ENCODE measurements at regions not wholly inside any gene's neighbourhood (a gene's known extent, or its start where the extent isn't known, plus 50 kb on each side); places are given as distances from the start of the nearest gene placed in this dataset.

GRCh38 chr4:180789929-180790328, 1453.3 kb upstream of the TENM3 start:
- H3K4me1 ChIP-seq (ENCODE audit: control insufficient read depth, insufficient read depth, low read length) = no peaks in the 10 kb centered on the region
- no peak overlapping the region for H3K4me3 ChIP-seq (ENCODE audit: low read length)
- no peaks in the 10 kb centered on the region for H3K9me3 ChIP-seq (replicated peaks; ENCODE audit: low read length)
- no peak overlapping the region for H3K4me2 ChIP-seq (ENCODE audit: low read length)
- H3K9ac ChIP-seq (ENCODE audit: low read depth, low read length) = no peak overlapping the region
- H3K27me3 ChIP-seq (ENCODE audit: control insufficient read depth, insufficient read depth, low read length) = no peaks in the 10 kb centered on the region
- H3K36me3 ChIP-seq (ENCODE audit: insufficient read depth, low read length) = no peaks in the 10 kb centered on the region

DNA sequence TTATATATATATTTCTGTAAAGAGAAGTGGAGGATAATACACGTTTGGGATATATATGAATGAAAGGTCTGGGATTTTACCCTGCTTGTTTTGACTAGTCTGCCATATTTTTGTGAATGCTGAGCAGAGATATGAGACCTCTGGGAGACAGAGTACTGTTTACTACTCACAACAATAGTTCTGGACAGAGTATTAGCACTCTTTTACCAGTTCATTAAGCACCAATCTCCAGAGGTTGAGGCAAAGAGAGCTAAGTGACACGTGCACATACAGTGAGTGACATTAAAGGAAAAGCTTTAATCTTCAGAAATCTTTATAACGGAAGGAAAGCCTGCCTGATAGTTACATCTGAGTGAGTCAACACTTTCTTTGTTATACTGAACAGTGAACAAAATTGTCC, 1452.7 kb upstream of the TENM3 start:
- H3K4me3 ChIP-seq (ENCODE audit: low read length) = no peak overlapping the region
- no peaks in the 10 kb centered on the region for H3K36me3 ChIP-seq (ENCODE audit: insufficient read depth, low read length)
- H3K9ac ChIP-seq (ENCODE audit: low read depth, low read length) = no peak overlapping the region
- no peaks in the 10 kb centered on the region for H3K9me3 ChIP-seq (replicated peaks; ENCODE audit: low read length)
- H3K4me1 ChIP-seq (ENCODE audit: control insufficient read depth, insufficient read depth, low read length) = no peaks in the 10 kb centered on the region
- H3K4me2 ChIP-seq (ENCODE audit: low read length) = no peak overlapping the region
- no peaks in the 10 kb centered on the region for H3K27me3 ChIP-seq (ENCODE audit: control insufficient read depth, insufficient read depth, low read length)

DNA sequence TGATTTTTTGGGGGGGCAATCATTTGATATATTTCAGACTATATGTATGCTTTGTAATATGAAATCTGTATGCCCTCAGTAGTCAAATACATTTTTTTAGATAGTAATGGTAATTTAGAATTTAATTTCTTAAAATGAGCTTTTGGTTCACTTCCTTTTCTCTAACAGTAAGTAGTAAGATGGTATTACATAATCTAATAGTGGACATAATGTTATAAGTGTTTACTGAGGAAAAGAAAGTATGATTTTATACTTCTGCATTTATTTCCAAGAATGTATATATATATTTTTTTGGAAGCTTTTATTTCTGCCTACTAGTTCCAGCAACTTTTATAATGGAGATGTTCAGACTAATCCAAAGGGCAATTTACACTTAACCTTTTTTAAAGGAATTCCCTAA, 1450.7 kb upstream of the TENM3 start:
- H3K9ac ChIP-seq (ENCODE audit: low read depth, low read length) = no peak overlapping the region
- H3K4me2 ChIP-seq (ENCODE audit: low read length) = no peak overlapping the region
- H3K4me3 ChIP-seq (ENCODE audit: low read length) = no peak overlapping the region
- H3K9me3 ChIP-seq (replicated peaks; ENCODE audit: low read length) = no peaks in the 10 kb centered on the region
- H3K4me1 ChIP-seq (ENCODE audit: control insufficient read depth, insufficient read depth, low read length) = no peaks in the 10 kb centered on the region
- H3K36me3 ChIP-seq (ENCODE audit: insufficient read depth, low read length) = no peaks in the 10 kb centered on the region
- H3K27me3 ChIP-seq (ENCODE audit: control insufficient read depth, insufficient read depth, low read length) = no peaks in the 10 kb centered on the region

- H3K9me3 ChIP-seq (replicated peaks; ENCODE audit: low read length) = no peaks in the 10 kb centered on the region
- no peak overlapping the region for H3K4me3 ChIP-seq (ENCODE audit: low read length)
- H3K4me1 ChIP-seq (ENCODE audit: control insufficient read depth, insufficient read depth, low read length) = no peaks in the 10 kb centered on the region
- no peak overlapping the region for H3K4me2 ChIP-seq (ENCODE audit: low read length)
- no peaks in the 10 kb centered on the region for H3K36me3 ChIP-seq (ENCODE audit: insufficient read depth, low read length)
- H3K27me3 ChIP-seq (ENCODE audit: control insufficient read depth, insufficient read depth, low read length) = no peaks in the 10 kb centered on the region
- no peak overlapping the region for H3K9ac ChIP-seq (ENCODE audit: low read depth, low read length)
Measured at GRCh38 chr4:180794333-180794732, 1448.9 kb upstream of the TENM3 start.

DNA sequence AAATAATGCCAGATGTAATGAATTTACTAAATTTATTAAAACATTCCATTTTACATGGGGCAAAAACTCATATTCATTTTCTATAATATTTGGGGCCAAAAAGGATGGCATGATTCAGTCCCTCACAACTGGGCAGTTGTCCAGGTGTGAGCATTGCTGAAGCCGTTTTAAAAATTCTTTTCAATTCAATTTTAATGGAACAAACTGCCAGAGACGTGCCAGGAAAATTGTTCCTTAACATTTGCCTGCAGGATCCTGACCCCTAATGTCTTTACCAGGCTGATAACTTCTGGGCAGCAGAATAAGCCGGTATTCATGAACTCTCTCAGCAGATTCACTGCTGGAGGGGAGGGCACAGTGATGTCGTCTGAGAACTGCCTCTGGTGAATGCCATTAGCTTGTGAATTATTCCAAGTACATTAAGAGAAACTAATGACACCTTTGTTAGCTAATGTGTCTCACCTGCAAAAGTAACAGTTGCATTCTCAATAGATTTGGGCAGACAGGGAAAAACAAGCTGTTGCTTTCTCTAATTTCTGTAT, 1445.1 kb upstream of the TENM3 start:
- no peaks in the 10 kb centered on the region for H3K36me3 ChIP-seq (ENCODE audit: insufficient read depth, low read length)
- H3K9ac ChIP-seq (ENCODE audit: low read depth, low read length) = no peak overlapping the region
- no peak overlapping the region for H3K4me2 ChIP-seq (ENCODE audit: low read length)
- H3K4me1 ChIP-seq (ENCODE audit: control insufficient read depth, insufficient read depth, low read length) = no peaks in the 10 kb centered on the region
- no peaks in the 10 kb centered on the region for H3K9me3 ChIP-seq (replicated peaks; ENCODE audit: low read length)
- H3K4me3 ChIP-seq (ENCODE audit: low read length) = no peak overlapping the region
- H3K27me3 ChIP-seq (ENCODE audit: control insufficient read depth, insufficient read depth, low read length) = no peaks in the 10 kb centered on the region

DNA sequence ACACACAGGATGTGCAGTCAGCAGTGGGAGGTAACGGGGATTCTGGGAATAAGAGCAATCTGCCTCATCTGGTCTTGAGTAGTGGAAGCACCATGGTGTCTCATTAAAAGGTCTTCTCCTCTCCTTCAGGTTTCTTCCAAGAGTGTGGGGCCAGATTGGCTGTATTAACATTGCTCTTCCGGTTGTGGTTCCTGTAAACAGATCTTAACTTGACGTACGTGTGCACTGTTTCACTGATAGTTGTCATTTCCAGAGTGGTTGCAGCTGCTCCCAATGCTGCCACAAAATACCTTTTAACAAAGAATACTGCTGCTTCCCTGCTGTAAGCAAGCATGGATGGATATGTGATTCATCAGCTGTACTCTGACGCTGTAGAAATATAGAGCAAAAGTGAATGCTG, 1443.4 kb upstream of the TENM3 start:
- Histone ChIP-seq H3K4me1 (ENCODE audit: control insufficient read depth, insufficient read depth, low read length) (no peaks in the 10 kb centered on the region), H3K27me3 (ENCODE audit: control insufficient read depth, insufficient read depth, low read length) (no peaks in the 10 kb centered on the region), H3K4me2 (ENCODE audit: low read length) (no peak overlapping the region), H3K9ac (ENCODE audit: low read depth, low read length) (no peak overlapping the region), H3K4me3 (ENCODE audit: low read length) (no peak overlapping the region), H3K9me3 (replicated peaks; ENCODE audit: low read length) (no peaks in the 10 kb centered on the region), H3K36me3 (ENCODE audit: insufficient read depth, low read length) (no peaks in the 10 kb centered on the region)

DNA sequence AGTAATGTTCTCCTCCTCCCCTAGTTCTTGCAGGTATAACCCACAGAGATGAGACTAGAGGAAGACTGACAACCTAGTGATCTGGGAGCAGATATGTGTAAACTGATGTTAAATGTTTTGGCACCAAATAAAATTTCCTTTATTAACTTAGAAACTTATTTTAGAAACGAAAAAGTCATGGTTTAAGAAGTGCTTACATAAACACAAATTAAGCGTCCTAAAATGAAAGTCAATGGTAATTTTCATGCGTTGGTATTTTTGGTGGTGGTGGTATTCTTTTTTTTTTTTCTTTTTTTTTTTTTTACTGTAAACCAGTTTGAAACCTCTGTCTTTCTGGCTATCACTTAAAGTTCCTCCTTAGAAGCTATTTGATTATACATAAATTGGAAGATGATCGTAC, 1438.1 kb upstream of the TENM3 start:
- Histone ChIP-seq H3K9ac (ENCODE audit: low read depth, low read length) (no peak overlapping the region), H3K36me3 (ENCODE audit: insufficient read depth, low read length) (no peaks in the 10 kb centered on the region), H3K4me3 (ENCODE audit: low read length) (no peak overlapping the region), H3K27me3 (ENCODE audit: control insufficient read depth, insufficient read depth, low read length) (no peaks in the 10 kb centered on the region), H3K9me3 (replicated peaks; ENCODE audit: low read length) (no peaks in the 10 kb centered on the region), H3K4me2 (ENCODE audit: low read length) (no peak overlapping the region), H3K4me1 (ENCODE audit: control insufficient read depth, insufficient read depth, low read length) (no peaks in the 10 kb centered on the region)

DNA sequence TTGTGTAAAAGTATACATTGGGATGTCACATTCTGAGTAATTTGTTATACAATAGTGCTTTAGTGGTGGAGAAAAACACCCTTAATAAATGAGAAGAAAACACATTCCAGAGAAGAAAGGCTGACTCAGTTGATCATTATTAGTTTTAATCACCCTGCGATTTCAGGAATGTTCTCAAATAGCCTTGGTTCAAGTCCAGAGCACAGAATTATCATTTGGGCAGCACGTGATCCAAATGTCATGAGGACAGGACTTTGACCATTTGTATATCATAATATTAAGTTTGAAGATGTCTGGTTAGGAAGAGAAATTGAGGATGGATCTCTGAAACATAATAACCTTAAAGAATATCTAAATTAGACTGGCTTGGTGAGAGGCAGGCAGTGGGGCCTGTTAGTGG, 1434.3 kb upstream of the TENM3 start:
- no peaks in the 10 kb centered on the region for H3K36me3 ChIP-seq (ENCODE audit: insufficient read depth, low read length)
- H3K4me1 ChIP-seq (ENCODE audit: control insufficient read depth, insufficient read depth, low read length) = no peaks in the 10 kb centered on the region
- H3K9me3 ChIP-seq (replicated peaks; ENCODE audit: low read length) = no peaks in the 10 kb centered on the region
- no peak overlapping the region for H3K4me3 ChIP-seq (ENCODE audit: low read length)
- H3K4me2 ChIP-seq (ENCODE audit: low read length) = no peak overlapping the region
- H3K9ac ChIP-seq (ENCODE audit: low read depth, low read length) = no peak overlapping the region
- no peaks in the 10 kb centered on the region for H3K27me3 ChIP-seq (ENCODE audit: control insufficient read depth, insufficient read depth, low read length)

- Histone ChIP-seq H3K4me3 (ENCODE audit: low read length) (no peak overlapping the region), H3K4me2 (ENCODE audit: low read length) (no peak overlapping the region), H3K27me3 (ENCODE audit: control insufficient read depth, insufficient read depth, low read length) (no peaks in the 10 kb centered on the region), H3K4me1 (ENCODE audit: control insufficient read depth, insufficient read depth, low read length) (no peaks in the 10 kb centered on the region), H3K36me3 (ENCODE audit: insufficient read depth, low read length) (no peaks in the 10 kb centered on the region), H3K9me3 (replicated peaks; ENCODE audit: low read length) (no peaks in the 10 kb centered on the region), H3K9ac (ENCODE audit: low read depth, low read length) (no peak overlapping the region)
Measured at GRCh38 chr4:180809439-180809838, 1433.8 kb upstream of the TENM3 start.

GRCh38 chr4:180810581-180810980, 1432.6 kb upstream of the TENM3 start:
- Histone ChIP-seq H3K9ac (ENCODE audit: low read depth, low read length) (no peak overlapping the region), H3K36me3 (ENCODE audit: insufficient read depth, low read length) (no peaks in the 10 kb centered on the region), H3K27me3 (ENCODE audit: control insufficient read depth, insufficient read depth, low read length) (no peaks in the 10 kb centered on the region)

DNA sequence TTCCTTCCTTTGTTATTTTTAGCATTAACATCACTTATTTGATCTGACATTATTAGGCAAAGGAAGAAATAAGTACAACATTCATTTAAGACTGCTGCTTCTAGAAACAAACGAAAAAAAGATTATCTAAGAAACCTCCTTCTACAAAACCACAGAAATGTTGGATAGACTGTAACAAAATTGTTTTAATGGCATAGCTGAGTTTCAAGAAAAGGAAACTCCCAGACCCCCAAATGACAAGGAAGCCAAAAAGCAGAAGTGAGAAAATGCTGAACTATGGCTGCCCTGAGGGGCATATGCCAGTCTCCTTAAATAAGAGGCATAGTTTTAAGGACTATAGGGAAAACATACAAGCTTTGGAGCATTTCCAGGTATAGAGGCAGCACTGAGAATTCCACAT, 1431.6 kb upstream of the TENM3 start:
- no peak overlapping the region for H3K4me2 ChIP-seq (ENCODE audit: low read length)
- H3K4me1 ChIP-seq (ENCODE audit: control insufficient read depth, insufficient read depth, low read length) = no peaks in the 10 kb centered on the region
- no peak overlapping the region for H3K4me3 ChIP-seq (ENCODE audit: low read length)
- no peaks in the 10 kb centered on the region for H3K36me3 ChIP-seq (ENCODE audit: insufficient read depth, low read length)
- H3K9me3 ChIP-seq (replicated peaks; ENCODE audit: low read length) = no peaks in the 10 kb centered on the region
- H3K9ac ChIP-seq (ENCODE audit: low read depth, low read length) = no peak overlapping the region
- no peaks in the 10 kb centered on the region for H3K27me3 ChIP-seq (ENCODE audit: control insufficient read depth, insufficient read depth, low read length)

More at GRCh38 chr4:180810581-180810980, 1432.6 kb upstream of the TENM3 start:
- Histone ChIP-seq H3K4me3 (ENCODE audit: low read length) (no peak overlapping the region), H3K4me2 (ENCODE audit: low read length) (no peak overlapping the region), H3K4me1 (ENCODE audit: control insufficient read depth, insufficient read depth, low read length) (no peaks in the 10 kb centered on the region), H3K9me3 (replicated peaks; ENCODE audit: low read length) (no peaks in the 10 kb centered on the region)

- no peak overlapping the region for H3K4me2 ChIP-seq (ENCODE audit: low read length)
- H3K9ac ChIP-seq (ENCODE audit: low read depth, low read length) = no peak overlapping the region
Measured at GRCh38 chr4:180812783-180813182, 1430.4 kb upstream of the TENM3 start.

More at GRCh38 chr4:180812783-180813182, 1430.4 kb upstream of the TENM3 start:
- no peaks in the 10 kb centered on the region for H3K4me1 ChIP-seq (ENCODE audit: control insufficient read depth, insufficient read depth, low read length)
- no peak overlapping the region for H3K4me3 ChIP-seq (ENCODE audit: low read length)
- no peaks in the 10 kb centered on the region for H3K36me3 ChIP-seq (ENCODE audit: insufficient read depth, low read length)
- H3K27me3 ChIP-seq (ENCODE audit: control insufficient read depth, insufficient read depth, low read length) = no peaks in the 10 kb centered on the region
- no peaks in the 10 kb centered on the region for H3K9me3 ChIP-seq (replicated peaks; ENCODE audit: low read length)
